ENCODE measurements at regions not wholly inside any gene's neighbourhood (a gene's known extent, or its start where the extent isn't known, plus 50 kb on each side); places are given as distances from the start of the nearest gene placed in this dataset.

GRCh38 chr2:13005048-13005447 is 288.3 kb downstream of the TRIB2 start:
- TF ChIP-seq E2F6 (IDR thresholded peaks at IDR 0.05; ENCODE audit: borderline replicate concordance, low read depth), result no peak
- TF ChIP-seq JUN (IDR thresholded peaks at IDR 0.05), result no peak

Measured in A549 (cell line).